MM.1S (cell line): ENCODE measurements at regions not wholly inside any gene's neighbourhood (a gene's known extent, or its start where the extent isn't known, plus 50 kb on each side); places are given as distances from the start of the nearest gene placed in this dataset.

Experiments
- CTCF ChIP-seq: fragments of 300-600 bp; sonication (generic); IDR thresholded peaks from 2 replicates; pipeline ENCODE4 v1.5.1; 2016; ENCODE audit warnings: antibody characterized with exemption, low read length, mixed read lengths
- EZH2 ChIP-seq: fragments of 300-600 bp; sonication (generic); optimal IDR thresholded peaks from 2 replicates; pipeline ENCODE3; 2017; ENCODE audit warnings: low read depth, mild to moderate bottlenecking, antibody characterized with exemption, low read length, mixed read lengths
- EZH2phosphoT487 ChIP-seq: fragments of 300-600 bp; sonication (generic); IDR thresholded peaks from 2 replicates; pipeline ENCODE4 v1.6.1; 2018; ENCODE audit warnings: antibody characterized with exemption, low read length

GRCh38 chr3:127140501-127141460 is 52.1 kb upstream of the PRR23E start:
- no peak for TF ChIP-seq CTCF
- TF ChIP-seq EZH2 = no peak
- no peak for TF ChIP-seq EZH2phosphoT487
